T-helper 9 cell (primary cell): ENCODE measurements at regions not wholly inside any gene's neighbourhood (a gene's known extent, or its start where the extent isn't known, plus 50 kb on each side); places are given as distances from the start of the nearest gene placed in this dataset.

ENCODE experiments used
- DNase-seq: peaks from one replicate; pipeline ENCODE4 v3.0.0-alpha.2; 2020

DNA sequence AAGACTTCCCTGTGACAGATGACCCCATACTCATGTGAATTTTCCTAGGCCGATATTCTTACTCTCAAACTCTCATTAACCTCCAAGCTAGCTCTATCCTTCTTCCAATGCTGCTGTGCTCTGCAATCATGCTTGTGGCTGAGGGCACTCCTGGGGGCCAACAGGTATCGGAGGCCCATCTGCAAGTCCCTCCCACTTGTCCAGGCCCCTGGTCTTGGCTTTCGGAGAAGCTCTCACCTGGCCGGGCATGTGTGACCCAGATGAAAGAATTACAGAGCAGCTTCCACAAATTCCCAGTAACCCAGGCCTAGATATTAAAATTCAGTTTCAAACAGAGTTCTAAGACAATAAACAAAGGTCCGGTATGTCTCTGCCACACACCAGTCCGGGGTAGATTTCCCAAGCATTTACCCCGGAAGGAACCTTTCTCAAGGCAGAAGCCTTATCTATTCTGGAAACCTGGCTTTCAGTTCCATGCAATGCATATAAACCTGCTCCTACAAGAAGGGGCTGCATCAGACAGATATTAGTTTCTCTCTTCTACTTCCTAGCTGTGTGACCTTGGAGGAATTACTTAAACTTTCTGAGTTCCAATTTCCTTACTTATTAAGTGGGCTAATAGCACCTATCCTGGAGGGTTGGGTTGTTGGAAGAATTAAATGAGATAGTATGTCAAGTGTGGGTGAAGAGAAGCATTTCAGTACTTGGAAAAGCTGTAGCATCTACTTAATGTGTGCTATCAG is 270.8 kb downstream of the PTTG2 start:
- DNase-seq, result no peak

DNA sequence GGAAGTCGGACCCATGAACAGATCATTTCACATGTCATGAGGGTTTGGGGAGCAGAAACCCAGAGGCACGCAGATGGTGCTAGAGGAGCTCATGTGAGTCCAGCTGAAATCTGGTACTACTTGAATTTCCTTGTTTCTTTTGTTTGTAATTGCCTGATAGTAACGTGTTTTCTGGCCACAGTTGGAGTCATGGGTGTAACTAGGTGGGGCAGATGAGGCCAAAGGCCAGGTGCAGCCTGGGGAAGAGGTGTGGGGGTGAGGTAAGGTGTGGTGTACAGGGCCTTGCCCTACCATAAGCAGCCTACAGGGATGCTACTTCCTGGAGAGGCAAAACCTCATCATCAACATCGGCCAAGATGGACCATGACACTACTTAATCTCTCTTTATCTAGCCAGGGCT is 271.4 kb downstream of the PTTG2 start:
- DNase-seq, result no peak

DNA sequence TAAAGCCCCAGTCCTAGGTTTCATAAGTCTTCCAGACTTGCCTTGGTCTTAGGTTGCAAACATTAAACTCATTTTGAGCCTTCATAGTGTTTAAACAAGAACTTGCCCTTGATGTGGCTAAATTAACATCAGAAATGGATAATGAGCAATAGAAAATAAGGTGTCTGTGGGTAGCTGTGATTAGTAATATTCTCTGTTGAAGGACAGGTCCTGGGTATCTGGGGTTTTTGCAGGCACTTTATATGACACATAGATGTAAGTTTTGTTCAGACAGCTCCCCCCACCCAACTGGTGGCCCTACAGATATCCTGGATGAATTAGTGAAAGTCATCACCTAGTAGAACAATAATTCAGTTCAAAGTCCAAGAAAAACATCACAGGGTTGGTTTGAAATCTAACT is 272.5 kb downstream of the PTTG2 start:
- no peak for DNase-seq

DNA sequence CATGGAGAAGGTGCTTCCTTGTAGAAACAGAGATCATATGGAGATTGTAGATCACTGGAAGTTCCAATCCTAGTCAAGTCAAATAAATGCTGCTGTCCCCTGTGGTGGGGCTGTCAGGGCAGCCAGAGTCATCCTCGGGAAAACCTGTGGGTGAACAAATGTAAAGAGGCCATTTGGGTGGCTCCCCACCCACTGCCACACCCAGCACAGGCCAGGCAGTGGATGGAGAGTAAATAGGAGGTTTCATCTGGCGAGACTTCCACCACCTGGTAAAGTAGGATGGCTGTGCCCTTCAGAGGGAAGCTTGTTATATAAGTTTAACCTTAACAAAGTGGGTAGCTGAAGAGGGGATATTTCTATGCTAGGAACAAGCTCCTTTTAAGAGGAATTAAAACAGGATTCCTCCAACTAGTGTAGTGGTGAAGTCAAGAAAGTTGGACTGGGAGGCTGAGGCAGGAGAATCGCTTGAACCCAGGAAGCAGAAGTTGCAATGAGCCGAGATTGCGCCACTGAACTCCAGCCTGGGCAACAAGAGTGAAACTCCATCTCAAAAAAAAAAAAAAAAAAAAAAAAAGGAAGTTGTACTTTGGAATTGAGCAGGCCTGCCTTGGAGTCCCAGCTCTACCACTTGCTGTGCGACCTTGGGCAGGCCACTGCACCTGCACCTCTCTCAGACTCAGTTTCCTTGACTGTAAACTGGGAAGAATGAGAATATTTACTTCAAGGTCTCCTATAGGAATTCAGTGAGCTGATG is 273.7 kb downstream of the PTTG2 start:
- DNase-seq, result no peak

DNA sequence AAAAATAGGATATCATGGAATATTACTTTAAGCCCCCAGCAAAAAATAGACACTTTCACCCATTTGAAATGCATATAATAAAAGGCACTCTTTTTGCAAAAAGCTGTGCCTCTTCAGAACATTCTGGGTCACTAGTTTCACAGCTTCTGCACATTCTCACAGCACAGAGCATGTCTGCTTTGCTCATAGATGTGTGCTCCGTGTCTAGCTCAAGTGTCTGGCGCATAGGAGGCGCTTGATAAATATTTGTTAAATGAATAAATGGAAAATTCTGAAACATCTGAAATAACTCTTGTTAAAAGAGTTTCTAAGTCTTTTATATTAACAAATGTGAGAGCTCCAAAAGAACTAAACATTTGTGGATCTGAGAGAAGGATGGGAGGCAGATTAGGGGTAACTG is 275.2 kb downstream of the PTTG2 start:
- DNase-seq, result no peak

DNA sequence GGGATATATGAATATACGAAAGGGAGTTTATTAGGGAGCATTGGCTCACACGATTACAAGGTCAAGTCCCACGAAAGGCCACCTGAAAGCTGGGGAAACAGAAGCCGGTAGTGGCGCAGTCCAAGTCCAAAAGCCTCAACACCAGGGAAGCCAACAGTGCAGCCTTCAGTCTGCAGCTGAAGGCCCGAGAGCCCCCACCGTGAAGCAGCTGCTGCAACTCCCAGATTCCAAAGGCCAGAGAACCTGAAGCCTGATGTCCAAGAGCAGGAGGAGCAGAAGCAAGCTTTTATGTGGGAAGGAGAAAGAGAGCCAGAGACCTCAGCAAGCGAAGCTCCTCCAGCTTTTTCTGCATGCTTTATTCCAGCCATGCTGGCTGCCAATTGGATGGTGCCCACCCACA is 275.8 kb downstream of the PTTG2 start:
- DNase-seq, result no peak

DNA sequence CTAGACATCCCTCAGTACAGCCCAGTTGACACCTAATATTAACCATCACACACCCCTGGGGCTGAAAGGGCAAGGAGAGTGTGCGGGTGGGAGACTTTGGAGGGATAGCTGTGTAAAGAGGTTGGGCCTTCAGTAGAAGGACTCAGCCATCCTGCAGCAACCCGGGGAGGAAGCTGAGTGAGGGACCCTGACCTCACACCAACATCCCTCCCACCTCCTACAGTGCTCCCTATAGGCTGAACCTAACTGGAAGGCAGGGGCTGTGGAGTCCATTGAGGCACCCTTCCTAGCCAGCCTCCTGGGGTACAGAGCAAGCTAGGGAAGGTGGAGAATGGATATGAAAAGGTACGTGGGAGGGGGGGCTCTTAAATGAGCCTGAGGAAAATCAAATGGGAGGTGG is 276.3 kb downstream of the PTTG2 start:
- DNase-seq, result no peak

DNA sequence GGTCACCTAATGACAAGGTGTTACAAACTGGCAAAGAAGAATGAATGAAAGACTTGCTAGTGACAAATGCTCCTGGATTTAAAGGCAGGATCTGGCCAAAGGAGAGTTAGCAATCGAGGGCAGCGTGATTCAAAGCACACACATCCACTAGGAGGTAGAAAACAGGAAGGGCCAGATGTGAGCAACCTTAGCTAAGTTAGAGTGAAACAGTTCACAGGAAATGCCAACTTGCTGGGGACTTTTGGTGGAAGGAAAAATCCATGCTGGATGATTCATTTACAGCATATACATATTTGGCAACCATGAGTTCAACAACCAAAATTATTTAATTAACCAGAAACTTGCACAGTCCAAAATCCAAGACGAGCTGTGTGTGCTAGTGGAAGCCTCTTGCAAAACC is 276.9 kb downstream of the PTTG2 start:
- DNase-seq, result no peak

DNA sequence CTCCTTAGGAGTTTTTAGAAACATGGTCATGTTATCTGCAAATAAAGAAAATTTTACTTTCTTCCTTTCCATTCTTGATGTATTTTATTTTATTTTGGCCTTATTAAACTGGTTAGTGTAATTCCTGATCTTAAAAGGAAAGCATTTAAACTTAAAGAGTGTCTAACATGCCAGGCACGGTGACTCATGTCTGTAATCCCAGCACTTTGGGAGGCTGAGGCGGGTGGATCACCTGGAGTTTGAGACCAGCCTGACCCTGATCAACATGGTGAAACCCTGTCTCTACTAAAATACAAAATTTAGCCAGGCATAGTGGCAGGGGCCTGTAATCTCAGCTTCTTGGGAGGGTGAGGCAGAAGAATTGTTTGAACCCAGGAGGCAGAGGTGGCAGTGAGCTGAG is 281.3 kb downstream of the PTTG2 start:
- no peak for DNase-seq

DNA sequence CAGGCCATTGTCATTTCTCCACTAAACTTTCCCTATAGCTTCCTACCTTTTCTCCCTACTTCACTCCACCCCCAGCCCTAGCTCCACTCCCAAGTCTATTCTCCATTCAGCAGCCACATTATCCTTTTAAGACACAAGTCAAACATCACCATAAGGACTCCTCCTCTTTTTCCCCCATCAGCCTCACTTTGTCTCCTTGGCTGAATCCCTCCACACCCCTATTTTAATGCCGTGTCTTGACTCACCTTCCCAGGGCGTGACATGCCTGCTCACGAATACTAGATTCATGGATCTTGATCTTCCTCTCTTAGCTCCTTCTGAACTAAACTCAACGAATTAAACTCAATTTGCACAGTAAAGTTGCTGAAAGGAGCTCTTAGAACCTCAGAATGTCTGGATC is 281.9 kb downstream of the PTTG2 start:
- no peak for DNase-seq

DNA sequence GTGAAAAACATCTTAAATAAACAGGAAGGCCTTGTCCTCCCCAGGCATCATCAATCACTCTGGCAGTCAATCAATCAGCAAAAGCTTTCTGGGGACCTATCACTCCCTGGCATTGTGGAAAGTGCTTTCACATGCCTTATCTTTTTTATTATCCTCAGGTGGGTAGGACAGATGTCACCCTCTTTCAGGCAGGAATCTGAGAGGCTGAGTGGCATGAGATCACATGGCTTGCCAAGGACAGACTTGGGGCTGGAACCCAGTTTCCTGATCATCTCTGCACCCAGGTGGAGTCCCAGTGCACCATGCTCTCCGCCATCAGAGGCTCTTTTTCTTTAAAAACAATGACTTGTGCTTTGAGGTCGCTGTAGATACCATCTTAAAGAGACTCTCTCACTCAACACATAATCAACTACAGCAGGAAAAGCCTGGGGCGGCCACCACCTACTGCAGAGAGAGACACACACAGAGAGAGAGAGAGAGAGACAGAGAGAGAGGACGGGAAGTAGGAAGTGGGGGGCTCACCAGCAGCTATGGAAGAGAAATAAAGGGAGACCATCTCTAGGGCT is 282.7 kb downstream of the PTTG2 start:
- DNase-seq, result no peak

DNA sequence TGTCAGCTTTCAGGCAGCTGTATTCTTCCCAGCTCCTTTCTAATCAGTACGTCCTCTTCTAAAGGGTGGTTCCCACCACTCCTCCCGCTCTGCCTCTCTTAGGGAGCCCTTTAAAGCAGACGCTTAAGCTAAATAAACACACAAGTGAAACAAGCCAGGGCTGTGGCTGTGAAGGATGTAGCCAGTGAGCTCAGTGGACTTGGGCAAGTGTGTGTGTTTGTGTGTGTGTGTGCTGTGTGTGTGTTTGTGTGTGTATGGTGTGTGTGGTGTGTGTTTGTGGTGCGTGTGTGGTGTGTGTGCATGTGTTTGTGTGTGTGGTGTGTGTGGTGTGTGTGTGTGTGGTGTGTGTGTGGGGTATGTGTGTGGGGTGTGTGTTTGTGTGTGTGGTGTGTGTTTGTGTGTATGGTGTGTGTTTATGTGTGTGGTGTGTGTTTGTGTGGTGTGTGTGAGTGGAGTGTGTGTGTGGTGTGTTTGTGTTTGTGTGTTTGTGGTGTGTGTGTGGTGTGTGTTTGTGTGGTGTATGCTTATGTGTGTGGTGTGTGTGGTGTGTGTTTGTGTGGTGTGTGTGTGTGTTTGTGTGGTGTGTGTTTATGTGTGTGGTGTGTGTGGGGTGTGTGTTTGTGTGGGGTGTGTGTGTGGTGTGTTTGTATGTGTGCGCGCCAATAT is 283.3 kb downstream of the PTTG2 start:
- DNase-seq, result no peak

DNA sequence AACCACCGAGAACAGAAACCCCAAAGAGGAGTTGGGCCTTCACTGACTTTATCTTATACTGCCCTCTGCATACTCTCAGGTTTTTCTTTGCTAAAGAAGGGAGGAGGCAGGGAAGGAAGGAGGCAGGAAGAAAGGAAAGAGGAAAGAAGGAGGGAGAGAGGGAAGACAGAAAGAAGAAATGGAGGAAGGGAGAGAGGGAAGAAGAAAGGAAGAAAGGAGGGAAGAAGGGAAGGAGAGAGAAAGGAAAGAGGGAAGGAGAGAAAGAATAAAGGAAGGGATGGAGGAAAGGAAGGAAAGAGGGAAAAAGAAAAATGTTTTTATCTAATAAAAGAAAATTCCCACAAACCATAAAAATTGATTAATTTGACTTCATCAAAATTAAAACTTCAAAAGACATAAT is 294.6 kb downstream of the PTTG2 start:
- no peak for DNase-seq

DNA sequence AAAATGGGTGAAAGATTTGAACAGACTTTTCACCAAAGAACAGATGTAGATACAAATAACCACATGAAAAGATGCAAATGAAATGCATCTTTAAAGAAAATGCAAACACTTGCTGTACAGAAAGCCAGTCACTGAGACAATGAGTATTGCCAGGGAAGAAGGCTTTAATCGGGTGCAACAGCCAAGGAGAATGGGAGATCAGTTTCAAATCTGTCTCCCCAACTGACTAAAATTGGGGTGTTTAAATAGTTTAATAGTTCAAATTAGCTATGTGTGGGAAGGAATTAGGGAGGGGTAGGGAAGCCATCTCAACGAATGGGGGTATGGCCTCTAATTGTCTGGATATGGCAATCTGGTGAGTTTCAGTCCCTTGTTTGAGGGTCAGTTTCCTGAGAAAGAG is 295.4 kb downstream of the PTTG2 start:
- DNase-seq, result no peak

DNA sequence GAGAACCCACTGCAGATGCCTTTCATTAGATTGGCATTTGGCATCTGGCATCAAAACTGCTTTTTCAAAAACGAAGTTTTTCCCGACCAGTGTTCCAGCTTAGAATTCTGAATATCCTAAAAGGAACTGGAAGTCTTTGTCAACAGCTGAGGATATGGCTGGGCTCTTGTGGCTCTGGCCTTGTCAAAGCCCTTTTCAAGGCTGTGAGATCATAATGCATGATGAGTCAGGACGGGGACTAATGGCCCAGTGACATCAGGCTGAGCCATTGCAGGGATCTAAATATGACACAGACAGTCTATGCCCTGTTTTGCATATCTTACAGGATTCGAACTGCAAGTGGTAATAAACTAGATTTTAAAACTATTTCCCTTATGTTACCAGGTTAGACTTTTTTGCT is 306.4 kb downstream of the PTTG2 start:
- no peak for DNase-seq

DNA sequence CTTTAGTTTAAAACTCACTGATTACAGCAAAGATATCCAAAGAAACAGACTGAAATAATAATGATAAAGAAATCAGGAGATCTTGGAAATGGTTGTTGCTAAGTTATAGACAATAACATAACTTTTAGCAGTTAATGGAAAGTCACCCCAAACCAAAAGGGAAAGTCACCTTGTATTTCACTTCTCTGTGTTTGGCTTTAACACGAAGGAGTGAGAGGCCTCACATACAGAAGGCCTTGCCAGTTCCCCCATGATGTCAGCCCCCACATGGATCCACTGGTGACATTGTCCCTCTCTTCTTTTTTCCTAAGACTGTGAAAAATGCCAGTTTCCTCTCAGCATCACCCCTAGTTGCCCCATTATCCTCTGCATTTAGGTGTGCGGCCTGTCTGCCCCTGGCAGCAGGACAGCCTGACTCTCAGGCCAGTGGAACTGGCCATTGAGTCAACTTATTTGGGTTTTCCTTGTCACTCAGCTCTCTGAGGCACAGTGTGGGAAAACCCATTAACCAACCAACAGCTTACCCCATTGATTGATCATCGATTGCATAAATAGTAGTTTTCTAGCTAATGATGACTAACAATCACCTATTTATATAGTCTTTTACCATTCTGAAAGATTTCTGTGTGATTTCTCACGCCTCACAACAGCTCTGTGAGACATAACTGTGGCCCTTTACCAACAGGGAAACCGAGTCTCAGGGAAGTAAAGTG is 308.1 kb downstream of the PTTG2 start:
- DNase-seq, result no peak

DNA sequence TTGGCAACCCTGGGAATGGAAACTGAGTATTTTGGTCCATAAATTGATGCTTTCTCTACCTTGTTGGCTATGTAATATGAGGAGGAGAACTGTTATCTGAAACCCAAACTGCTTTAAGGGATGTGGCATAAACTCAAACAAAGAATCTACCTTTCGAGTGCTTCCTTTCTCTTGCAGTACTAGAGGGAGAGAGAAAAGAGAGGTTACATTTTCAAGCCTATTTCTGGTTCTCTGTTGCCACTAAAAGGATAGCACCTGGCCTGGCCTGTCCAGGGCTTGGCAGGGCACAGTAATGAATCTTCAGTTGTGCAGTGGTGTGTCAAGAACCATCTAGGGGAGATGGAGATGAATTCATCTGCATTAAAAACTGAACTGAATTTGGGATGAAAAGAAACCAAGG is 308.6 kb downstream of the PTTG2 start:
- no peak for DNase-seq

DNA sequence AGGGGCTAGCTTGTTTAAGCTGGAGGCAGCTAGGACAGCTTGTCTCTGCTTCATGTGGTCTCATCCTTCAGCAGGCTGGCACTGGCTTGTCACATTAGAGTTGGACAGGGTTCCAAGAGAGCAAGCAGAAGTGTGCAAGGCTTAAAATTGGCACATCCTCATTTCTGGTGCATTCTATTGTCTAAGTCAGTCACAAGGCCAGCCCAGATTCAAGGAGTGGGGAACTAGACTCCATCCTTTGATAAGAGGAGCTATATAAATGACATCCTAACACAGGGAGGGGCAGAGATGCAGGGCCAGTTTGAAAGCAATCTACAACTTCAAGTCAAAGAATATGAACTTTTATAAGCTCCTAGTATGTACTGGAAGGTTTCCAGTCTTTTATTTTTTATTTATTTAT is 313.2 kb downstream of the PTTG2 start:
- DNase-seq, result no peak

DNA sequence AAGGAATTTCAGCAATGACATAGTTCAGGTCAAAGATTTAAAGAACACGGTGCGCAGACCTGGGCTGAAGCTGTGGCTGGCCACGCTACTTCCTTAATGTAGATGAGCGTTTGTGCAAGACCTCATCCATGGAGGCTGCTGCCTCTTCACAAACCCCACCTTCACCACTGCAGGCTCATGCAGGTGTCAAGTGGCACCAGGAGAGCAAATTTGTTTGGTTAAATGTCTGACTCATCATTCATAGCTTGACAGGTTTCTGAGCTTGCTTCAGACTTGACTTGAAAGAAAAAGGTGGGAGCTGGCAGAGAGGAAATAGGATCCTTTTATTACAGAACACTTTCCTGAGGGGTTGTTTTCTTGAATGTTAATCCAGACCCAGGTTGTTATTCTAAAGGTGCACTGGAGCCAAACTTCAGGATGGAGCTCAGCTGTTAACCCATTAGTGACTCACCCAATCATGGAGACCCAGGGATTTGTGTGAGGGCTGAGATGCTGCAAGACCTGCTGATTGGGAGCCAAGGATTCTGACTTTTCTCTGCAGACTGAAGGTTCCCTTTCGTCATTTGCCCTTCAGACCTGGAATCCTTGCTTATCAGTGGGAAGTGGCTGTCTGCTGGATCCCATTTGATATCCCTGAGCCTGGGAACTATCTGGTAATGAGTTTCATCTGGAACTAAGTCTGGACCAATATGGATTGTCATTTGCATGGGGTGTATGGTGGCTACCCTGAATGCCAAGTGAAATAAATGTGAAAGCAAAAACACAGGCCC is 315.3 kb downstream of the PTTG2 start:
- DNase-seq, result no peak

DNA sequence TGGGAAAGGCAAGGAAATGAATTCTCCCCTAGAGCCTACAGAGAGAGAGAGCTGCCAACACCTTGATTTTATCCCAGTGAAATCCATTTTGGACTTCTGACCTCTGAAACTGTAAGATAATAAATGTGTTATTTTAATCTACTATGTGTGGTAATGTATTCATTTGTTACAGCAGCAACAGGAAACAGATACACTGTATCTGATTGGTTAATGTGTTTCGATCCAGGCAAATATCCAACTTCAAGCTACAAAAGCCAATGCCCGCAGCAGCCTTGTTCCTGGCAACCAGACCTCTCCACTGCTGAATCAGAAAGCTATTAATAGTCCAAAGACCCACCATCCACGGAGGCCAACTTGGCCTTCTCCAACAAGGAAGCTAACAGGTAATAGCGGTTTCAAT is 318.1 kb downstream of the PTTG2 start:
- DNase-seq, result no peak

DNA sequence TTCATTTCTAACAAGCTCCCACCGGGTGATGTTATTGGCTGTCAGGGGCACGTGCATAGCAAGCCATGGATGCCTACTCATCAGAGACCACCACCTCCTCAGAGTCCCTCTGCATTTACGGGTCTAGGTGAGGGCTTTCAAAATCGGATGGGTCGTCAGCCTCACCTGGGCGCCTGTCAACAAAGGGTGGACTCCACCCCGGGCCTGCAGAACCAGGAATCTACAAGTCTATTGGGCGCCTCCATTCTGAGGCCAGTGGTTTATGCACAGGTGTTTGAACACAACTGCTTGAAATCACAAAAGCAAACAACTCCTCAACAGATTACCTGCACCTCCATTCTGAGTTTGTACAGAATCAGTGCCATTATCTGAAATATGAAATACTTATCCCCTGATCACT is 318.9 kb downstream of the PTTG2 start:
- DNase-seq, result no peak

DNA sequence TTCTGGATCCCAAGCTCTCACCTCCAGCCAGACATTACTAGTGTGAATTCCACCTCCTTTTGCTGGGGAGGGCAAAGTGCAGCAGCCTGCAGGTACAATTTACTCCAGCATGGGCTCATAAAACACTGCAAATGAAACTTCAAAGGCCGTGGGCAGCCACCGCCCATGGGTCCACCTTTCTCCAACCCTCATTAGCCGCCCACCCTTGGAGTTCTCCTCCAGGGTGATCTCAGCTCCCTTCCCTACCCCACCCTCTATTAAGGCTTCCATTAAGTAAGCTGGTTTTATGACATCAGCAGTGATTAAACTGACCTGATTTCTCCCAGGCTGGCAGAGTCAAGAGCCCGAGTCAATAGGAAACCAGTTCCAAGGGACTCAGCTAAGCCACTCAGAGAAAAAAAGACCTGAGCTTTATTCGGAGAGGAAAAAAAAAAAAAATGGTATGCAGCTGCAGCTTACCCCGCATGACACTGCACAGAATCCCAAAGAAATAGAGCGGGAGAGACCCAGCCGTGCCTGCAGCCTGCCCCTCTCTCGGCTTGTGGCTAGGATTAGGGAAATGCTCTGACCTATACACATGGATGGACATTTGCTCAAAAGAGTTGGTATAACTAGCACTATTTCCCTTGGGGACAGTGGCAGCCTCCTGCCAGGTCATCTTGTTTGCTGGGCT is 319.6 kb downstream of the PTTG2 start:
- no peak for DNase-seq
